GM12878 (cell line): ENCODE measurements at regions not wholly inside any gene's neighbourhood (a gene's known extent, or its start where the extent isn't known, plus 50 kb on each side); places are given as distances from the start of the nearest gene placed in this dataset.

Experiments
- ATAC-seq: fragments of 200-7000 bp; cut with Tn5 transposase; 3 replicates; pipeline ENCODE4 v1.9.1; 2020; ENCODE audit warnings: mild to moderate bottlenecking, moderate library complexity
- BruUV-seq: library from RNA; stranded (reverse); fragments of 400-500 nt; replicated peaks from 2 replicates; lab custom pipeline; 2021; lab: Mats Ljungman, UMichigan
- CTCF ChIA-PET: fragments of 300-600 bp; sonication (Branson Sonifier 250); formaldehyde crosslinking; extraction: SDS; loops from one replicate; lab custom pipeline; 2021; ENCODE audit warnings: inconsistent platforms; lab: Yijun Ruan, JAX
- POLR2A ChIA-PET: fragments of 350-600 bp; formaldehyde crosslinking; extraction: SDS; loops from one replicate; lab custom pipeline; 2021; ENCODE audit warnings: inconsistent platforms; lab: Charles Lee
- RAD21 ChIA-PET: fragments of 300-600 bp; sonication (Branson Sonifier 250); formaldehyde crosslinking; loops from one replicate; lab custom pipeline; 2023; ENCODE audit warnings: antibody characterized with exemption; ENCODE audit not compliant: unreplicated experiment; lab: Charles Lee
- SMC1A ChIA-PET: fragments of 300-600 bp; sonication (Branson Sonifier 250); formaldehyde crosslinking; loops from one replicate; lab custom pipeline; 2023; ENCODE audit not compliant: unreplicated experiment, uncharacterized antibody; lab: Charles Lee
- DNase-seq: peaks from one replicate; pipeline ENCODE4 v3.0.0-alpha.2; 2011; ENCODE audit warnings: low read depth, low spot score
- FAIRE-seq: peaks from 3 replicates; lab custom pipeline; 2011; peaks lifted over from hg19 to GRCh38; lab: Jason Lieb, UNC
- H2AFZ ChIP-seq: 2 replicates; pipeline ENCODE4 v1.6.0; 2011; ENCODE audit warnings: low read depth, low read length, control low read depth; ENCODE audit not compliant: control insufficient read depth
- H3K27ac ChIP-seq: 2 replicates; pipeline ENCODE4 v1.5.1; 2011; ENCODE audit warnings: control low read depth; ENCODE audit not compliant: control insufficient read depth, insufficient read depth
- H3K27me3 ChIP-seq, 2 experiments: replicated peaks in 1 of 2; 2 replicates each; pipeline versions ENCODE4 v1.6.0 to v1.6.1; 2011; ENCODE audit warnings: low read length in 1 of 2; ENCODE audit not compliant: control insufficient read depth in 2 of 2, insufficient read depth in 2 of 2
- H3K36me3 ChIP-seq, 2 experiments: 2 replicates each; pipeline ENCODE4 v1.5.1; 2011; ENCODE audit warnings: low read length in 1 of 2; ENCODE audit not compliant: control insufficient read depth in 2 of 2, insufficient read depth in 2 of 2
- H3K4me1 ChIP-seq: 2 replicates; pipeline ENCODE4 v1.6.1; 2011; ENCODE audit warnings: mild to moderate bottlenecking, low read length, moderate library complexity, mixed read lengths; ENCODE audit not compliant: control insufficient read depth, insufficient read depth
- H3K4me2 ChIP-seq: 2 replicates; pipeline ENCODE4 v1.6.0; 2011; ENCODE audit warnings: control low read depth; ENCODE audit not compliant: control insufficient read depth, insufficient read depth
- H3K4me3 ChIP-seq: fragments of 200-600 bp; sonication (generic); 2 replicates; pipeline ENCODE4 v1.5.1; 2016
- H3K79me2 ChIP-seq: 2 replicates; pipeline ENCODE4 v1.6.0; 2011; ENCODE audit warnings: low read length; ENCODE audit not compliant: control insufficient read depth, insufficient read depth
- H3K9ac ChIP-seq: 2 replicates; pipeline ENCODE4 v1.8.0; 2011; ENCODE audit warnings: low read length, control low read depth, mixed read lengths; ENCODE audit not compliant: control insufficient read depth, insufficient read depth
- H3K9me3 ChIP-seq: replicated peaks from 3 replicates; pipeline ENCODE4 v1.5.1; 2011; ENCODE audit warnings: mild to moderate bottlenecking, low read length; ENCODE audit not compliant: control insufficient read depth, insufficient read depth
- H4K20me1 ChIP-seq: 2 replicates; pipeline ENCODE4 v1.6.0; 2011; ENCODE audit not compliant: control insufficient read depth, insufficient read depth
- BCL11A ChIP-seq: IDR thresholded peaks from 2 replicates; pipeline ENCODE4 v1.6.1; 2011; ENCODE audit warnings: low read depth, low read length
- BCL3 ChIP-seq: IDR thresholded peaks from 2 replicates; pipeline ENCODE4 v1.6.1; 2011; ENCODE audit warnings: borderline replicate concordance, low read depth, mild to moderate bottlenecking, moderate library complexity, low read length; ENCODE audit not compliant: insufficient read depth, poor library complexity, severe bottlenecking
- CBX5 ChIP-seq: sonication (generic); IDR thresholded peaks from 2 replicates; pipeline ENCODE4 v1.6.1; 2016; ENCODE audit warnings: low read depth, moderate library complexity, mild to moderate bottlenecking, inconsistent platforms
- ESRRA ChIP-seq: IDR thresholded peaks from 2 replicates; pipeline ENCODE4 v1.6.1; 2012; ENCODE audit warnings: mild to moderate bottlenecking, low read length, improper control_type of control experiment
- IKZF1 ChIP-seq: fragments of 450-650 bp; conservative IDR thresholded peaks from 2 replicates; pipeline ENCODE4 v1.6.1; 2017; ENCODE audit warnings: antibody characterized with exemption, mild to moderate bottlenecking
- IRF4 ChIP-seq: IDR thresholded peaks from 2 replicates; pipeline ENCODE4 v1.6.1; 2011; ENCODE audit warnings: low read depth, low read length
- PAX5 ChIP-seq: IDR thresholded peaks from 2 replicates; pipeline ENCODE4 v1.6.1; 2011; ENCODE audit warnings: low read depth, low read length, borderline replicate concordance
- REST ChIP-seq: IDR thresholded peaks from 2 replicates; pipeline ENCODE4 v1.6.1; 2012; ENCODE audit warnings: mild to moderate bottlenecking, low read depth, low read length
- SMARCA5 ChIP-seq: fragments of 450-650 bp; IDR thresholded peaks from 2 replicates; pipeline ENCODE4 v1.6.1; 2017; ENCODE audit warnings: mild to moderate bottlenecking
- SMC3 ChIP-seq: IDR thresholded peaks from 2 replicates; pipeline ENCODE4 v1.6.1; 2011; ENCODE audit warnings: low read length, improper control_type of control experiment, borderline replicate concordance
- SRF ChIP-seq, 2 experiments: IDR thresholded peaks; 2 replicates each; pipeline ENCODE4 v1.6.1; 2011; ENCODE audit warnings: low read depth in 2 of 2, low read length in 2 of 2, mild to moderate bottlenecking in 1 of 2, moderate library complexity in 1 of 2
- WGBS: methylation state at CpG from one replicate; pipeline ENCODE4 v1.1.6; 2016; ENCODE audit warnings: low lambda C conversion rate; ENCODE audit not compliant: insufficient replicate concordance, insufficient coverage; ENCODE audit errors: missing lambda C conversion rate; 5-methylcytosine and 5-hydroxymethylcytosine counted together
- in situ Hi-C: fragments of 300-500 bp; cut with MboI; formaldehyde crosslinking; loops from 9 replicates; pipeline ENCODE4 v1.14.3; 2018; ENCODE audit warnings: mixed read lengths
- intact Hi-C: fragments of 100-400 bp; cut with micrococcal nuclease; formaldehyde crosslinking; loops from one replicate; pipeline ENCODE4 v1.14.2; 2022; ENCODE audit not compliant: unreplicated experiment

GRCh38 chr15:53447053-53447574 lies 312.3 kb downstream of the WDR72 start:
- H3K27ac ChIP-seq: no peak overlapping the region
- ChIA-PET RAD21 (no interaction called here), POLR2A (no interaction called here), CTCF (no interaction called here), SMC1A (no interaction called here)
- H3K79me2 ChIP-seq: no peaks in the 10 kb centered on the region
- H2AFZ ChIP-seq: no peak overlapping the region
- no peak overlapping the region for H3K9ac ChIP-seq
- FAIRE-seq: no peak
- DNase-seq: no peak
- no peaks in the 10 kb centered on the region for H3K4me1 ChIP-seq
- BruUV-seq: no TSS peak
- in situ Hi-C loops (no loop called here), intact Hi-C loops (no loop called here)
- no peak for ATAC-seq
- no peak overlapping the region for H3K4me3 ChIP-seq
- H3K36me3 ChIP-seq: no peaks in the 10 kb centered on the region
- 0% methylated on average over 2 of the region's 2 CpGs for WGBS
- H3K9me3 ChIP-seq: no peaks in the 10 kb centered on the region
- TF ChIP-seq REST: no peak
- no peak overlapping the region for H3K4me2 ChIP-seq
- no peaks in the 10 kb centered on the region for H4K20me1 ChIP-seq
- H3K27me3 ChIP-seq: no peaks in the 10 kb centered on the region

DNA sequence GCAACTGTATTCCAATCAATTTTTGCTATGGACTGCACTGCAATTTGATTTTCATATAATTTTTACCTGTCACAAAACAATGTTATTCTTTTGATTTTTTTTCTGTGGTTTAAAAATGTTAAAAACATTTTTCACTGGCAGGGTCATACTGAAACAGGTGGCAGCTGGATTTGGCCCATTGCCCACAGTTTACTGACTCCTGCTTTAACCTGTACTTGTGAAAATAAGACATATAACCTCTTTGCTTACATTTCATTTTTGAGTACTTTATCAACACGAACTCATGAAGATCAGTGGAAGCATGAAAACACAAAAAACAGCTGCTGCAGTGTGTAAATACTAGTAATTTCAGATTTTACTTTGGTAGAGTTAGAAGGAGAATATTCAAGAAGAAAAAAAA lies 313.1 kb downstream of the WDR72 start:
- Histone ChIP-seq H4K20me1 (no peaks in the 10 kb centered on the region), H3K27ac (no peak overlapping the region), H3K9ac (no peak overlapping the region), H3K27me3 (no peaks in the 10 kb centered on the region), H2AFZ (no peak overlapping the region), H3K4me3 (no peak overlapping the region), H3K4me2 (no peak overlapping the region), H3K36me3 (no peaks in the 10 kb centered on the region), H3K79me2 (no peaks in the 10 kb centered on the region), H3K4me1 (no peaks in the 10 kb centered on the region), H3K9me3 (no peaks in the 10 kb centered on the region)
- CTCF ChIA-PET: no interaction called here
- 0% methylated on average over 1 of the region's 1 CpG for WGBS
- FAIRE-seq (no peak), DNase-seq (no peak), ATAC-seq (no peak)
- TF ChIP-seq PAX5: no peak
- TF ChIP-seq IKZF1: no peak
- no peak for TF ChIP-seq SMARCA5
- TF ChIP-seq BCL11A: no peak
- no peak for TF ChIP-seq SMC3
- TF ChIP-seq BCL3: no peak
- TF ChIP-seq SRF (IDR thresholded peaks at IDR 0.05; ENCODE audit: low read depth in 2 of 2, low read length in 2 of 2): no peak
- no peak for TF ChIP-seq IRF4
- TF ChIP-seq ESRRA: no peak
- TF ChIP-seq CBX5: no peak
- SMC1A ChIA-PET: no interaction called here
- intact Hi-C loops: no loop called here
- BruUV-seq: no TSS peak
- RAD21 ChIA-PET: no interaction called here
- in situ Hi-C loops: no loop called here
- POLR2A ChIA-PET: no interaction called here
